Esophagus muscularis mucosa (tissue), 4 donors: ENCODE measurements at regions not wholly inside any gene's neighbourhood (a gene's known extent, or its start where the extent isn't known, plus 50 kb on each side); places are given as distances from the start of the nearest gene placed in this dataset.

Source experiments
- DNase-seq: peaks from one replicate; pipeline ENCODE4 v3.0.0-alpha.2; 2017; ENCODE audit errors: extremely low spot score
- H3K27ac ChIP-seq, 4 donors: fragments of 200-600 bp; sonication (generic); replicated peaks in 1 of 4; 1 replicate in 3 of 4; 2 replicates in 1 of 4; pipeline ENCODE4 v1.5.1; 2016 to 2019; ENCODE audit warnings: mild to moderate bottlenecking in 1 of 4
- H3K27me3 ChIP-seq, 4 donors: fragments of 200-600 bp; sonication (generic); one replicate each; pipeline versions ENCODE4 v1.5.1 to v1.6.0; 2016 to 2019
- H3K36me3 ChIP-seq, 4 donors: fragments of 200-600 bp; sonication (generic); one replicate each; pipeline ENCODE4 v1.5.1; 2016 to 2019
- H3K4me1 ChIP-seq, 4 donors: fragments of 200-600 bp; sonication (generic); one replicate each; pipeline ENCODE4 v1.5.1; 2016 to 2019
- H3K4me3 ChIP-seq, 4 donors: fragments of 200-600 bp; sonication (generic); 1 replicate in 2 of 4; 2 replicates in 2 of 4; pipeline ENCODE4 v1.5.1; 2016 to 2019; ENCODE audit warnings: mild to moderate bottlenecking in 4 of 4, moderate library complexity in 1 of 4
- H3K9me3 ChIP-seq, 4 donors: fragments of 200-600 bp; sonication (generic); 1 replicate in 3 of 4; 2 replicates in 1 of 4; pipeline ENCODE4 v1.5.1; 2016 to 2019
- EP300 ChIP-seq: sonication (generic); formaldehyde crosslinking; IDR thresholded peaks from one replicate; pipeline ENCODE4 v1.6.1; 2017; ENCODE audit warnings: antibody characterized with exemption
- POLR2A ChIP-seq: fragments of 450-650 bp; IDR thresholded peaks from one replicate; pipeline ENCODE4 v1.6.1; 2017; ENCODE audit warnings: antibody characterized with exemption, moderate library complexity, mild to moderate bottlenecking, low read depth
- POLR2AphosphoS5 ChIP-seq, 2 donors: sonication (generic); formaldehyde crosslinking; IDR thresholded peaks; one replicate each; pipeline ENCODE4 v1.6.1; 2017; ENCODE audit warnings: antibody characterized with exemption in 2 of 2
- WGBS: methylation state at CpG from one replicate; pipeline ENCODE4 v1.1.5; 2018; 5-methylcytosine and 5-hydroxymethylcytosine counted together
- intact Hi-C: fragments of 100-400 bp; cut with DNase I; formaldehyde crosslinking; loops from one replicate; pipeline ENCODE4 v1.15.1; 2023
- TF ChIP-seq, protein P1 (sequence below), 3 experiments: fragments of 200-600 bp in 2 of 3; fragments of 450-650 bp in 1 of 3; sonication (generic) in 2 of 3; IDR thresholded peaks; one replicate each; pipeline ENCODE4 v1.5.1; 2017 to 2019; ENCODE audit warnings: antibody characterized with exemption in 3 of 3, mild to moderate bottlenecking in 2 of 3, moderate library complexity in 1 of 3

DNA sequence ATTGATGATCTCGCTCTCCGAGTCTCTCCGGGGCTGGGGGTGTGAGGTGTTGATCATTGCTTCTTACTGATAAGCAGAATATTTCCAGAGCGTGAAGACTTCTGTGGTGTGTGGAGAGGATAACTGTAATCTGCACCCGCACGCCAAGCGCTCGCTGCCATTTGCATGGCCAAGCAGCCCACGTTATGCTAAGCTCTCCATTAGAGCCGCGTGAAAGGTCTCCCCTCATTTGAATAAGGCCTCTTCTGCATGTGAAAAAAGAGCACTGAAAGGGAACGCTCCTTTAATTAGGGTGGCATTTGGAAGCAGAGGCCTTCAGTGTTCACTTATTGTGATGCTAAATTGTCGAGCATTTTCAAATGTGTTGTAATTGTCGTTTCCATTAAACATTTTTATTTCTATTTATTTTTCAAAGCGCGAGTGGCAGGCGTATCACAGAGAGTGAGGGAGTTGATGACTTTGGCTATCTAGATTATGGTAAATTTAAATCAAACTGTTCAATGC lies 163.6 kb upstream of the IRX2 start:
- no peak overlapping the region for H3K4me3 ChIP-seq
- peaks cover 0 to 15% (median 0%) of the 10 kb centered on the region in 4 donors for H3K27me3 ChIP-seq
- H3K9me3 ChIP-seq = no peaks in the 10 kb centered on the region
- intact Hi-C loops = no loop called here
- DNase-seq = no peak
- H3K36me3 ChIP-seq = no peaks in the 10 kb centered on the region
- no peak for TF ChIP-seq EP300
- 34% methylated on average over 17 of the region's 17 CpGs for WGBS
- no peak overlapping the region for H3K27ac ChIP-seq
- no peaks in the 10 kb centered on the region for H3K4me1 ChIP-seq

GRCh38 chr5:2914022-2914661 lies 162.7 kb upstream of the IRX2 start:
- no peak overlapping the region for H3K27ac ChIP-seq
- no peak for TF ChIP-seq POLR2AphosphoS5 (IDR thresholded peaks at IDR 0.05)
- TF ChIP-seq EP300 = no peak
- no peak for TF ChIP-seq POLR2A
- TF ChIP-seq, protein P1, sequence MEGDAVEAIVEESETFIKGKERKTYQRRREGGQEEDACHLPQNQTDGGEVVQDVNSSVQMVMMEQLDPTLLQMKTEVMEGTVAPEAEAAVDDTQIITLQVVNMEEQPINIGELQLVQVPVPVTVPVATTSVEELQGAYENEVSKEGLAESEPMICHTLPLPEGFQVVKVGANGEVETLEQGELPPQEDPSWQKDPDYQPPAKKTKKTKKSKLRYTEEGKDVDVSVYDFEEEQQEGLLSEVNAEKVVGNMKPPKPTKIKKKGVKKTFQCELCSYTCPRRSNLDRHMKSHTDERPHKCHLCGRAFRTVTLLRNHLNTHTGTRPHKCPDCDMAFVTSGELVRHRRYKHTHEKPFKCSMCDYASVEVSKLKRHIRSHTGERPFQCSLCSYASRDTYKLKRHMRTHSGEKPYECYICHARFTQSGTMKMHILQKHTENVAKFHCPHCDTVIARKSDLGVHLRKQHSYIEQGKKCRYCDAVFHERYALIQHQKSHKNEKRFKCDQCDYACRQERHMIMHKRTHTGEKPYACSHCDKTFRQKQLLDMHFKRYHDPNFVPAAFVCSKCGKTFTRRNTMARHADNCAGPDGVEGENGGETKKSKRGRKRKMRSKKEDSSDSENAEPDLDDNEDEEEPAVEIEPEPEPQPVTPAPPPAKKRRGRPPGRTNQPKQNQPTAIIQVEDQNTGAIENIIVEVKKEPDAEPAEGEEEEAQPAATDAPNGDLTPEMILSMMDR (IDR thresholded peaks at IDR 0.05) = no peak
- no peaks in the 10 kb centered on the region for H3K4me1 ChIP-seq
- H3K9me3 ChIP-seq = no peaks in the 10 kb centered on the region
- intact Hi-C loops = no loop called here
- DNase-seq = peak; percentile 87
- H3K4me3 ChIP-seq = no peak overlapping the region
- H3K36me3 ChIP-seq = no peaks in the 10 kb centered on the region
- peaks cover 0 to 6% (median 0%) of the 10 kb centered on the region in 4 donors for H3K27me3 ChIP-seq
- 78% methylated on average over 18 of the region's 18 CpGs for WGBS

DNA sequence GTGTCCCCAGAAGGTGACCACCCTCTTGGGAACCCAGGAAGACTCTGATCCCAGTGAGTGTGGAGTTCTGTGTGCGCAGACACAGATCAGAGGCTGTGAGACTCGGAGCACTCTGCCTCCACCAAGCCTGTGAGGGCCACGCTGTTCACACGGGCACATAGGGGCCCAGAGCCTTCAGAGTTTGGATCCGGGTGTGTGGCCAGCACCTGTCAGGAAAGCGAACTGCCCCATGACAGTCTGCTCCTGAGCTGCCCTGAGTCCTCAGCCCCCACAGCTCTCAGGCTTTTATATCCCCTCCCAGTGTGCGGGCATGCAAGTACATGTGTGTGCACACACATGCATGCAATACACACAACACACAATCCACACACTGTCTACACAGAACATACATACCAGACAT lies 161.8 kb upstream of the IRX2 start:
- Histone ChIP-seq H3K4me1 (no peaks in the 10 kb centered on the region), H3K9me3 (no peaks in the 10 kb centered on the region), H3K4me3 (no peak overlapping the region), H3K27me3 (peaks cover 0 to 6% (median 0%) of the 10 kb centered on the region in 4 donors), H3K27ac (no peak overlapping the region), H3K36me3 (no peaks in the 10 kb centered on the region)
- intact Hi-C loops = no loop called here
- WGBS = 76% methylated on average over 7 of the region's 7 CpGs
- peak; percentile 45 for DNase-seq
- TF ChIP-seq POLR2AphosphoS5 (IDR thresholded peaks at IDR 0.05) (no peak), EP300 (no peak), POLR2A (no peak)
- TF ChIP-seq, protein P1 (IDR thresholded peaks at IDR 0.05) = no peak

DNA sequence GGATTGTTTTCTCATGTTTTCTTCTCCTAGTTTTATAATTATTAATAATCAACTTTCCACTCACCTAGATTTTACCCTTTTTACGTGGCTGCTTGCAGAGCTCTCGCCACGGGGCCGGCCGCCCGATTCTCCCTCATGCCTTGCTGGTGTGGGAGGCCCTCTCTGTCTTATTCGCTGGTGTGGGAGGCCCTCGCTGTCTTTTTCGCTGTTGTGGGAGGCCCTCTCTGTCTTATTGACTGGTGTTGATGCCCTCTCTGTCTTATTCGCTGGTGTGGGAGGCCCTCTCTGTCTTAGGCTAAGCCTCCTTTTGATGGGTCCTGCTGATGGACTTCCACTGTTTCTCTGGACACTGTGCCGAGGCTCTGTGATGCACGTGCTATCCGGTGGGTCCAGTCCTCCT lies 161.3 kb upstream of the IRX2 start:
- Histone ChIP-seq H3K27me3 (peaks cover 0 to 6% (median 0%) of the 10 kb centered on the region in 4 donors), H3K9me3 (no peaks in the 10 kb centered on the region), H3K27ac (no peak overlapping the region), H3K4me1 (no peaks in the 10 kb centered on the region), H3K4me3 (no peak overlapping the region), H3K36me3 (no peaks in the 10 kb centered on the region)
- peak; percentile 62 for DNase-seq
- 74% methylated on average over 13 of the region's 13 CpGs for WGBS
- TF ChIP-seq POLR2AphosphoS5 (IDR thresholded peaks at IDR 0.05) (no peak), EP300 (no peak), POLR2A (no peak)
- TF ChIP-seq, protein P1 (IDR thresholded peaks at IDR 0.05) = no peak
- intact Hi-C loops = no loop called here

- 93% methylated on average over 4 of the region's 8 CpGs for WGBS
- Histone ChIP-seq H3K4me1 (no peaks in the 10 kb centered on the region), H3K9me3 (no peaks in the 10 kb centered on the region), H3K4me3 (no peak overlapping the region), H3K27ac (no peak overlapping the region), H3K36me3 (no peaks in the 10 kb centered on the region), H3K27me3 (peaks cover 0 to 13% (median 0%) of the 10 kb centered on the region in 4 donors)
- peak; percentile 91 for DNase-seq
- intact Hi-C loops = no loop called here
- TF ChIP-seq POLR2A (no peak), EP300 (no peak), POLR2AphosphoS5 (IDR thresholded peaks at IDR 0.05) (no peak)
- TF ChIP-seq, protein P1 (IDR thresholded peaks at IDR 0.05) = no peak
These were observed 159.1 kb upstream of the IRX2 start for GRCh38 chr5:2910401-2911175.
